IMR-90 (cell line): ENCODE measurements at regions not wholly inside any gene's neighbourhood (a gene's known extent, or its start where the extent isn't known, plus 50 kb on each side); places are given as distances from the start of the nearest gene placed in this dataset.

ENCODE experiments used
- BHLHE40 ChIP-seq: fragments of 150-350 bp; IDR thresholded peaks from 2 replicates; pipeline ENCODE4 v1.6.1; 2016; ENCODE audit warnings: mild to moderate bottlenecking, low read depth, low read length
- CEBPB ChIP-seq: IDR thresholded peaks from 2 replicates; pipeline ENCODE4 v1.6.1; 2012; ENCODE audit warnings: low read depth, low read length, improper control_type of control experiment
- CHD1 ChIP-seq: IDR thresholded peaks from 2 replicates; pipeline ENCODE4 v1.6.1; 2012; ENCODE audit warnings: low read depth, low read length, improper control_type of control experiment
- FOS ChIP-seq: fragments of 150-350 bp; IDR thresholded peaks from 2 replicates; pipeline ENCODE4 v1.6.1; 2016; ENCODE audit warnings: low read depth, low read length
- MAFK ChIP-seq: IDR thresholded peaks from 2 replicates; pipeline ENCODE4 v1.6.1; 2012; ENCODE audit warnings: low read depth, low read length, improper control_type of control experiment
- MAZ ChIP-seq: IDR thresholded peaks from 2 replicates; pipeline ENCODE4 v1.6.1; 2012; ENCODE audit warnings: low read depth, mild to moderate bottlenecking, low read length, improper control_type of control experiment, moderate library complexity, borderline replicate concordance
- MXI1 ChIP-seq: IDR thresholded peaks from 2 replicates; pipeline ENCODE4 v1.6.1; 2012; ENCODE audit warnings: low read depth, mild to moderate bottlenecking, low read length, moderate library complexity, borderline replicate concordance
- POLR2A ChIP-seq: IDR thresholded peaks from 2 replicates; pipeline ENCODE4 v1.6.1; 2012; ENCODE audit warnings: mild to moderate bottlenecking, low read depth, low read length
- RAD21 ChIP-seq: IDR thresholded peaks from 2 replicates; pipeline ENCODE4 v1.6.1; 2012; ENCODE audit warnings: low read length, improper control_type of control experiment
- RFX5 ChIP-seq: IDR thresholded peaks from 2 replicates; pipeline ENCODE4 v1.8.0; 2012; ENCODE audit warnings: low read depth, mild to moderate bottlenecking, low read length, moderate library complexity
- USF2 ChIP-seq: fragments of 150-350 bp; IDR thresholded peaks from 2 replicates; pipeline ENCODE4 v1.6.1; 2017; ENCODE audit warnings: mild to moderate bottlenecking, antibody characterized with exemption, low read length, low read depth
- TF ChIP-seq, protein P1 (sequence below): conservative IDR thresholded peaks from 2 replicates; pipeline ENCODE4 v1.5.1; 2012; ENCODE audit warnings: mild to moderate bottlenecking, low read depth, low read length, improper control_type of control experiment
- TF ChIP-seq, protein P2 (sequence below): fragments of 150-350 bp; IDR thresholded peaks from 2 replicates; pipeline ENCODE4 v1.6.1; 2016; ENCODE audit warnings: low read depth, mild to moderate bottlenecking, low read length, moderate library complexity, borderline replicate concordance

GRCh38 chr5:126301056-126301455 is 122.2 kb upstream of the GRAMD2B start:
- TF ChIP-seq, protein P1, sequence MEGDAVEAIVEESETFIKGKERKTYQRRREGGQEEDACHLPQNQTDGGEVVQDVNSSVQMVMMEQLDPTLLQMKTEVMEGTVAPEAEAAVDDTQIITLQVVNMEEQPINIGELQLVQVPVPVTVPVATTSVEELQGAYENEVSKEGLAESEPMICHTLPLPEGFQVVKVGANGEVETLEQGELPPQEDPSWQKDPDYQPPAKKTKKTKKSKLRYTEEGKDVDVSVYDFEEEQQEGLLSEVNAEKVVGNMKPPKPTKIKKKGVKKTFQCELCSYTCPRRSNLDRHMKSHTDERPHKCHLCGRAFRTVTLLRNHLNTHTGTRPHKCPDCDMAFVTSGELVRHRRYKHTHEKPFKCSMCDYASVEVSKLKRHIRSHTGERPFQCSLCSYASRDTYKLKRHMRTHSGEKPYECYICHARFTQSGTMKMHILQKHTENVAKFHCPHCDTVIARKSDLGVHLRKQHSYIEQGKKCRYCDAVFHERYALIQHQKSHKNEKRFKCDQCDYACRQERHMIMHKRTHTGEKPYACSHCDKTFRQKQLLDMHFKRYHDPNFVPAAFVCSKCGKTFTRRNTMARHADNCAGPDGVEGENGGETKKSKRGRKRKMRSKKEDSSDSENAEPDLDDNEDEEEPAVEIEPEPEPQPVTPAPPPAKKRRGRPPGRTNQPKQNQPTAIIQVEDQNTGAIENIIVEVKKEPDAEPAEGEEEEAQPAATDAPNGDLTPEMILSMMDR: no peak
- TF ChIP-seq MAFK (no peak), POLR2A (no peak), CEBPB (no peak), RAD21 (no peak), BHLHE40 (no peak), RFX5 (no peak), FOS (no peak), MAZ (no peak), CHD1 (no peak), USF2 (no peak), MXI1 (no peak)
- TF ChIP-seq, protein P2, sequence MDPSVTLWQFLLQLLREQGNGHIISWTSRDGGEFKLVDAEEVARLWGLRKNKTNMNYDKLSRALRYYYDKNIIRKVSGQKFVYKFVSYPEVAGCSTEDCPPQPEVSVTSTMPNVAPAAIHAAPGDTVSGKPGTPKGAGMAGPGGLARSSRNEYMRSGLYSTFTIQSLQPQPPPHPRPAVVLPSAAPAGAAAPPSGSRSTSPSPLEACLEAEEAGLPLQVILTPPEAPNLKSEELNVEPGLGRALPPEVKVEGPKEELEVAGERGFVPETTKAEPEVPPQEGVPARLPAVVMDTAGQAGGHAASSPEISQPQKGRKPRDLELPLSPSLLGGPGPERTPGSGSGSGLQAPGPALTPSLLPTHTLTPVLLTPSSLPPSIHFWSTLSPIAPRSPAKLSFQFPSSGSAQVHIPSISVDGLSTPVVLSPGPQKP: no peak
